GM18502 (cell line): ENCODE measurements at regions not wholly inside any gene's neighbourhood (a gene's known extent, or its start where the extent isn't known, plus 50 kb on each side); places are given as distances from the start of the nearest gene placed in this dataset.
"Not testable (repeated sequence)": the region's sequence is repeated elsewhere in the genome, so short reads cannot be mapped to it uniquely, and the experiment has no call there.

Experiments used
- ATAC-seq: cut with Tn5 transposase; IDR thresholded peaks from one replicate; pipeline ENCODE4 v1.9.1; 2021; ENCODE audit warnings: mild to moderate bottlenecking; ENCODE audit not compliant: unreplicated experiment, poor library complexity

- ATAC-seq = no peak
These were observed 395.8 kb downstream of the RAB38 start for GRCh38 chr11:87779276-87780067.

- ATAC-seq = no peak
These were observed 396.9 kb downstream of the RAB38 start for GRCh38 chr11:87778357-87778756.

GRCh38 chr11:87775036-87775435 lies 400.2 kb downstream of the RAB38 start:
- no peak for ATAC-seq

GRCh38 chr11:87769661-87770060 lies 405.6 kb downstream of the RAB38 start:
- ATAC-seq = no peak

- no peak for ATAC-seq
These were observed 407.6 kb downstream of the RAB38 start for GRCh38 chr11:87767615-87768014.

GRCh38 chr11:87764075-87764474 lies 411.2 kb downstream of the RAB38 start:
- ATAC-seq = not testable (repeated sequence)

GRCh38 chr11:87754685-87755084 lies 420.6 kb downstream of the RAB38 start:
- ATAC-seq = no peak

- ATAC-seq = no peak
These were observed 422.1 kb downstream of the RAB38 start for GRCh38 chr11:87753143-87753542.

GRCh38 chr11:87743007-87743406 lies 432.2 kb downstream of the RAB38 start:
- no peak for ATAC-seq

GRCh38 chr11:87740968-87741367 lies 434.3 kb downstream of the RAB38 start:
- ATAC-seq = no peak

- ATAC-seq = no peak
These were observed 434.8 kb downstream of the RAB38 start for GRCh38 chr11:87740451-87740850.

GRCh38 chr11:87739766-87740165 lies 435.5 kb downstream of the RAB38 start:
- ATAC-seq = no peak

GRCh38 chr11:87739261-87739660 lies 436.0 kb downstream of the RAB38 start:
- no peak for ATAC-seq

GRCh38 chr11:87736928-87737327 lies 438.3 kb downstream of the RAB38 start:
- no peak for ATAC-seq

- no peak for ATAC-seq
These were observed 448.7 kb downstream of the RAB38 start for GRCh38 chr11:87726506-87726905.

GRCh38 chr11:87724358-87724757 lies 450.9 kb downstream of the RAB38 start:
- ATAC-seq = no peak

- peak; percentile 72 for ATAC-seq
These were observed 452.3 kb downstream of the RAB38 start for GRCh38 chr11:87722756-87723565.

GRCh38 chr11:87719326-87720073 lies 455.7 kb downstream of the RAB38 start:
- no peak for ATAC-seq

- no peak for ATAC-seq
These were observed 462.4 kb downstream of the RAB38 start for GRCh38 chr11:87712802-87713202.

GRCh38 chr11:87712391-87712790 lies 462.9 kb downstream of the RAB38 start:
- ATAC-seq = no peak

GRCh38 chr11:87703589-87703988 lies 471.7 kb downstream of the RAB38 start:
- ATAC-seq = not testable (repeated sequence)
